H7 (cell line): ENCODE measurements at regions not wholly inside any gene's neighbourhood (a gene's known extent, or its start where the extent isn't known, plus 50 kb on each side); places are given as distances from the start of the nearest gene placed in this dataset.
"Not testable (repeated sequence)": the region's sequence is repeated elsewhere in the genome, so short reads cannot be mapped to it uniquely, and the experiment has no call there.

Source experiments
- DNase-seq: peaks from one replicate; pipeline ENCODE4 v3.0.0; 2012
- H3K27me3 ChIP-seq: 2 replicates; pipeline ENCODE4 v1.6.0; 2011; ENCODE audit warnings: mild to moderate bottlenecking, low read length; ENCODE audit not compliant: control insufficient read depth, insufficient read depth
- H3K36me3 ChIP-seq: replicated peaks from 2 replicates; pipeline ENCODE4 v1.5.1; 2011; ENCODE audit warnings: low read length; ENCODE audit not compliant: control insufficient read depth, insufficient read depth
- H3K4me3 ChIP-seq: 2 replicates; pipeline ENCODE4 v1.5.1; 2011; ENCODE audit warnings: low read depth, mild to moderate bottlenecking, control low read depth, low read length, moderate library complexity; ENCODE audit not compliant: insufficient read depth

- not testable (repeated sequence) for DNase-seq, H3K4me3 ChIP-seq, H3K27me3 ChIP-seq, H3K36me3 ChIP-seq
Measured at GRCh38 chr21:6561168-6561567, 3960.2 kb upstream of the TPTE start.

- not testable (repeated sequence) for H3K27me3 ChIP-seq, H3K36me3 ChIP-seq, DNase-seq, H3K4me3 ChIP-seq
Measured at GRCh38 chr21:6561578-6561977, 3959.8 kb upstream of the TPTE start.

- not testable (repeated sequence) for H3K27me3 ChIP-seq, DNase-seq, H3K36me3 ChIP-seq, H3K4me3 ChIP-seq
Measured at GRCh38 chr21:6564543-6565166, 3956.7 kb upstream of the TPTE start.

GRCh38 chr21:6565190-6566094 lies 3955.9 kb upstream of the TPTE start:
- not testable (repeated sequence) for DNase-seq, H3K4me3 ChIP-seq, H3K27me3 ChIP-seq, H3K36me3 ChIP-seq

- not testable (repeated sequence) for H3K4me3 ChIP-seq, DNase-seq, H3K27me3 ChIP-seq, H3K36me3 ChIP-seq
Measured at GRCh38 chr21:6567542-6567941, 3953.8 kb upstream of the TPTE start.

GRCh38 chr21:6569152-6569551 lies 3952.2 kb upstream of the TPTE start:
- H3K27me3 ChIP-seq, H3K4me3 ChIP-seq, H3K36me3 ChIP-seq, DNase-seq: not testable (repeated sequence)

GRCh38 chr21:6569587-6570392 lies 3951.6 kb upstream of the TPTE start:
- not testable (repeated sequence) for H3K27me3 ChIP-seq, DNase-seq, H3K36me3 ChIP-seq, H3K4me3 ChIP-seq

- H3K27me3 ChIP-seq, DNase-seq, H3K4me3 ChIP-seq, H3K36me3 ChIP-seq: not testable (repeated sequence)
Measured at GRCh38 chr21:6570700-6571368, 3950.5 kb upstream of the TPTE start.

GRCh38 chr21:6573576-6573975 lies 3947.8 kb upstream of the TPTE start:
- not testable (repeated sequence) for H3K27me3 ChIP-seq, H3K36me3 ChIP-seq, H3K4me3 ChIP-seq, DNase-seq

GRCh38 chr21:6579801-6580200 lies 3941.6 kb upstream of the TPTE start:
- not testable (repeated sequence) for H3K36me3 ChIP-seq, H3K4me3 ChIP-seq, DNase-seq, H3K27me3 ChIP-seq
